GM23248 (cell line): ENCODE measurements at regions not wholly inside any gene's neighbourhood (a gene's known extent, or its start where the extent isn't known, plus 50 kb on each side); places are given as distances from the start of the nearest gene placed in this dataset.

Source experiments
- EZH2 ChIP-seq: fragments of 200-600 bp; sonication (generic); IDR thresholded peaks from 2 replicates; pipeline ENCODE4 v1.6.1; 2018; ENCODE audit warnings: antibody characterized with exemption, mild to moderate bottlenecking; ENCODE audit not compliant: insufficient read depth, poor library complexity, severe bottlenecking
- EZH2phosphoT487 ChIP-seq: fragments of 200-600 bp; sonication (generic); IDR thresholded peaks from 2 replicates; pipeline ENCODE4 v1.6.1; 2018; ENCODE audit warnings: antibody characterized with exemption, moderate library complexity, mild to moderate bottlenecking, low read depth; ENCODE audit not compliant: insufficient read depth

DNA sequence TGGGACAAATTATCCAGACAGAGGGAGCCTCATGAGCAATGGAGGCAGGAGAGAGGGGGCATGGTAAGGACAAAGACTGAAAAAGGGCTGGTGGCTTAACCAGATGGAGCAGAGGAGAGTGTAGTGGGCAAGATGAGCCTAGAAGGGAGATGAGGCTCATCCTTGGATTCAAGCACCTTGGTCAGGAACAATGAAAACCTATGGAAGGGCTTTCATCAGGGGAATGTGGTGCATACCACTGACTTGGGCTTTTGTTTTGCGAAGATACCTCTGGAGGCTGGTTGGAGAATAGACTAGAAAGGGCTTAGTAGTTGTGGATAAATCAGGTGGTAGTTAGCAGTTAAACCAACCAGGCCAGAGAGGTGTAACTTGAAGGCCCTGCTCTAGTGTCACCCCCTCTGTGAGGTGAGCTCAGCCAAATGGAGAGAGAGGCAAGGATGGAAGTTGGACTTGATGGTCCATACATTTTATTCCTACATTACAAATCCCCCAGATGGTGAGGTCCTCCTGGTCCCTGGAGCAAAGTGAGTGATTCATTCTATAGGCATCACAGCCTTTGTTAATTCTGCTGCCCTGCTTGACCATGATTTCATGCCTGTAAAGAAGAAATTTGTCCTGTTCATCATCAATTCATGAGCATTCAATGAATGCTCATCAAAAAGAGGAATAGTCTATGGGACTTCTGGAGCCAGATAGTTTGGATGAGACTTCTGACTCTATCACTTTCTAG, 264.8 kb upstream of the IGFBP7 start:
- TF ChIP-seq EZH2phosphoT487 (no peak), EZH2 (no peak)
